ENCODE measurements at regions not wholly inside any gene's neighbourhood (a gene's known extent, or its start where the extent isn't known, plus 50 kb on each side); places are given as distances from the start of the nearest gene placed in this dataset.
"Not testable (repeated sequence)": the region's sequence is repeated elsewhere in the genome, so short reads cannot be mapped to it uniquely, and the experiment has no call there.

GRCh38 chr17:14454746-14455145 lies 153.9 kb downstream of the HS3ST3B1 start:
- no peaks in the 10 kb centered on the region for H3K9me3 Mint-ChIP-seq
- H3K4me3 Mint-ChIP-seq = no peak overlapping the region
- no peak for DNase-seq
- H3K36me3 Mint-ChIP-seq (ENCODE audit: insufficient read depth) = no peaks in the 10 kb centered on the region
- ATAC-seq = no peak
- peaks cover 5% of the 10 kb centered on the region for H3K4me1 Mint-ChIP-seq (ENCODE audit: low read depth)
- peaks cover 2% of the 10 kb centered on the region for H3K27me3 Mint-ChIP-seq (ENCODE audit: low read depth)

GRCh38 chr17:14452856-14453255 lies 152.0 kb downstream of the HS3ST3B1 start:
- no peak overlapping the region for H3K4me3 Mint-ChIP-seq
- peaks cover 2% of the 10 kb centered on the region for H3K27me3 Mint-ChIP-seq (ENCODE audit: low read depth)
- no peaks in the 10 kb centered on the region for H3K9me3 Mint-ChIP-seq
- no peaks in the 10 kb centered on the region for H3K4me1 Mint-ChIP-seq (ENCODE audit: low read depth)
- ATAC-seq (no peak), DNase-seq (no peak)
- H3K36me3 Mint-ChIP-seq (ENCODE audit: insufficient read depth) = no peaks in the 10 kb centered on the region

DNA sequence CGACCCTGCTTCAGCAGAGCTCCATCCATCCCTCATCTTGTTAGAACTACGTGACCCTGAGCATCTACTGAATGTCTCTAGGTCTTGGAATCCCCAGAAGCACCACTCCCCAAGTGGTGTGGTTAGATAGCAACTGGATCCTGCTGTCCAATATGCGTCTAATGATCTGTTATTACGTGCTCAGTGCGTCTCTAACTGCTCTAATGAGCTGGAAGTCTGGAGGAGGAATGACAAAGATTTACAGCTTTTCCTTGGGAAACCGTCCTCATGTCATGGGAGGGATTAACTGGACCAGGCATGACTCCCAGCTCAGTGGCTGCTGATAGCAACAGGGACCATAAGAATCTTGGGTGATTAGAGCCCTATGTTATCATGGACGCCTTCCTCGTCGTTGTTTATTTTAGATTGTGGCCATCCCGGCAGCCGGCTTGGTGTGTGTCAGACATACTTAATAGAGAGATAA lies 150.9 kb downstream of the HS3ST3B1 start:
- Mint-ChIP-seq H3K27me3 (ENCODE audit: low read depth) (no peaks in the 10 kb centered on the region), H3K36me3 (ENCODE audit: insufficient read depth) (no peaks in the 10 kb centered on the region), H3K4me1 (ENCODE audit: low read depth) (no peaks in the 10 kb centered on the region), H3K4me3 (no peak overlapping the region), H3K9me3 (no peaks in the 10 kb centered on the region)
- ATAC-seq (no peak), DNase-seq (no peak)

DNA sequence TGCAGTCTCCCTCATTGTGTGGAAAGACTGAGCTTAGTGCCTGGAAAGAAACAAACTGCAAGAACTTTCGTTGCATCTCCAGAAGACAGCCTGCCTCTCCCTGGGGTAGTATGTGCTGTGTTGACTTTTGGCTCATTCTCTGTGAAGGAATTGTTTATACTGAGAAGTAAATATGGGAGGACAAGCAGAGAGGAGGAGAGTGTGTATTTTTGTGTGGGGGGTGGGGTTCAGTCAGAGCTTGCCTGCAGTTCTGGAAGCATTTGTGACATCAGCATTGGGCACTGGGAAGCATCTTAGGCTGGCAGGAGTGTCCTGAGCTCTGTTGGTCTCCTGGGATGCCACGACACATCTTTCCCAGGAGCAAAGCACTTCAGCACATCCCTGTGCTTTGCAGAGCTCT lies 147.9 kb downstream of the HS3ST3B1 start:
- DNase-seq (no peak), ATAC-seq (no peak)
- H3K4me1 Mint-ChIP-seq (ENCODE audit: low read depth) = no peaks in the 10 kb centered on the region
- H3K9me3 Mint-ChIP-seq = no peaks in the 10 kb centered on the region
- H3K36me3 Mint-ChIP-seq (ENCODE audit: insufficient read depth) = no peaks in the 10 kb centered on the region
- H3K27me3 Mint-ChIP-seq (ENCODE audit: low read depth) = no peaks in the 10 kb centered on the region
- no peak overlapping the region for H3K4me3 Mint-ChIP-seq

GRCh38 chr17:14446825-14447224 lies 145.9 kb downstream of the HS3ST3B1 start:
- no peaks in the 10 kb centered on the region for H3K9me3 Mint-ChIP-seq
- H3K27me3 Mint-ChIP-seq (ENCODE audit: low read depth) = no peaks in the 10 kb centered on the region
- DNase-seq = no peak
- no peaks in the 10 kb centered on the region for H3K36me3 Mint-ChIP-seq (ENCODE audit: insufficient read depth)
- H3K4me3 Mint-ChIP-seq = no peak overlapping the region
- peaks cover 4% of the 10 kb centered on the region for H3K4me1 Mint-ChIP-seq (ENCODE audit: low read depth)
- no peak for ATAC-seq

DNA sequence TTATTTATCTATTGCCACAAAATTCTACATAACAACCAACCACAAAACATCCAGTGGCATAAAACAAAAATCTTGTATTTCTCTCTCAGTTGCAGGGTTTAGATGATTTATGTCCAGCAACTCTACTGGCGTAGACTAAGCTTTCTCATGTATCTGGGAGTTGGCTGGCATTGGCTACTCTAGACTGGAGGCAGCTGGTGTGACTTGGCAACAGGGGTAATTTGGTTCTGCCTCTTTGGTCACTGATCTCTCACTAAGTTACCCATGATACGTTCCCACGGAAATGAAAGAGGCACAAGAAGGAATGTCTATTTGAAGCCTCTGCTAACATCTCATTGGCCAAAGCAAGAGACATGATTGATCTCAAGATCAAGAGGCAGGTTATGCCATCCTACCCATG lies 144.0 kb downstream of the HS3ST3B1 start:
- ATAC-seq = no peak
- no peak for DNase-seq
- H3K4me1 Mint-ChIP-seq (ENCODE audit: low read depth) = peaks cover 4% of the 10 kb centered on the region
- H3K9me3 Mint-ChIP-seq = no peaks in the 10 kb centered on the region
- no peak overlapping the region for H3K4me3 Mint-ChIP-seq
- H3K36me3 Mint-ChIP-seq (ENCODE audit: insufficient read depth) = no peaks in the 10 kb centered on the region
- no peaks in the 10 kb centered on the region for H3K27me3 Mint-ChIP-seq (ENCODE audit: low read depth)

- no peak for DNase-seq
- Mint-ChIP-seq H3K9me3 (no peaks in the 10 kb centered on the region), H3K4me3 (no peak overlapping the region), H3K4me1 (ENCODE audit: low read depth) (peaks cover 4% of the 10 kb centered on the region), H3K36me3 (ENCODE audit: insufficient read depth) (no peaks in the 10 kb centered on the region), H3K27me3 (ENCODE audit: low read depth) (no peaks in the 10 kb centered on the region)
- ATAC-seq = no peak
These were observed 142.1 kb downstream of the HS3ST3B1 start for GRCh38 chr17:14442798-14443528.

DNA sequence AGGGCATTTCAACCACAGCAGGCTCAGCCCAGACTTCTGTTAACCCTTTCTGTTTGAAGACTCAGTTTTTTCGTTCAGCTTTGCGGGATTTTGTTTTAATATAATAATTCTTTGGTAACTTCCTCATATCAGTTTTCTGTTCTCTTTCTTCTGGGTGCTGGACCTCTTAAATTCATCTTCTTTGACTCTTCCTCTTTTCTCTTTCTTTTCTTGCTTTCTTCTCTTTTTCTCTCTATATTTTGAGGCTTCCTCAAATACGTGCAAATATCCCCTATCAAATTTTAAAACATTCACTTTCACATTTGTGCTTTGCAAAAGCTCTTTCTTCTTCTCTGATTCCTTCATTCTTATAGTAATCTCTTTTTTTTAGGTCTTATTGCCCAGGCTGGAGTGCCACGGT lies 136.3 kb downstream of the HS3ST3B1 start:
- H3K27me3 Mint-ChIP-seq (ENCODE audit: low read depth) = no peaks in the 10 kb centered on the region
- no peak for DNase-seq
- peaks cover 10% of the 10 kb centered on the region for H3K4me1 Mint-ChIP-seq (ENCODE audit: low read depth)
- no peak overlapping the region for H3K4me3 Mint-ChIP-seq
- H3K36me3 Mint-ChIP-seq (ENCODE audit: insufficient read depth) = no peaks in the 10 kb centered on the region
- no peaks in the 10 kb centered on the region for H3K9me3 Mint-ChIP-seq
- no peak for ATAC-seq

DNA sequence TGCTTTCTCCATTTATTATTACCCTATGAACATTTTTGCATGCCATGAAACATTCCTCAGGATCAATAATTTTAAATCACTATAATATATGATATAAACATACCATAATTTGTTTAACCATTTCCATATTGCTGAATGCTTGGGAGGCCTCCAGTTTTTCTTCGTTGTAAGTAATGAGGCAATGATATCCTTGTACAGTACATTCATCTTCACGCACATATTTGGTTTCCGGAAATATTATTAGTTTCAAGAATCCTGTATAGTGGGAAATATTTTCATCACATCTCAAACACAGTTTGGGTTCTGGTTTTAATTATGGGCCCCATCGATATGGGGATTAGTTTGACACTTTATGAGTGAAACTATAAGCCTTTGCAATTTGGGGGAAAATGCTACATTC lies 135.4 kb downstream of the HS3ST3B1 start:
- DNase-seq (no peak), ATAC-seq (no peak)
- H3K9me3 Mint-ChIP-seq = no peaks in the 10 kb centered on the region
- H3K36me3 Mint-ChIP-seq (ENCODE audit: insufficient read depth) = no peaks in the 10 kb centered on the region
- H3K4me1 Mint-ChIP-seq (ENCODE audit: low read depth) = peaks cover 10% of the 10 kb centered on the region
- no peaks in the 10 kb centered on the region for H3K27me3 Mint-ChIP-seq (ENCODE audit: low read depth)
- no peak overlapping the region for H3K4me3 Mint-ChIP-seq

DNA sequence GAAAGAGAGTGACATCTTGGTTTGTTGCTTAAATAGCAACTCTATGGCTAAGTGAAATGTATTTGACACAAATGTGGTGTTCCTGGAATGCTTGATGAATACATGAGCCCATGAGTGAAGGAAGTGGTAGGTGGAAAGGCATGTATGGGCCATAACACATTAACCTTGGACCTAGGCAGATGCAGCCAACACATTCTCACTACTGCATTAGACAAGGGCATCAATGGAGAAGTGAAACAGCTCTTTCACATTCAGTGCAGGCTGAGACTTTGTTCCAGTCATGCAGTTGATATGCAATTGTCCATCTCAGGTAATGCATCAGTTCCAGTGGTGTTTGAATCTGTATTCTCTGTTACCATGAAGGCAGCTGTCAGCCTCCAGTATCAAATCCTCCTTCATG lies 133.6 kb downstream of the HS3ST3B1 start:
- Mint-ChIP-seq H3K4me1 (ENCODE audit: low read depth) (peaks cover 18% of the 10 kb centered on the region), H3K27me3 (ENCODE audit: low read depth) (no peaks in the 10 kb centered on the region), H3K9me3 (no peaks in the 10 kb centered on the region), H3K4me3 (no peak overlapping the region), H3K36me3 (ENCODE audit: insufficient read depth) (no peaks in the 10 kb centered on the region)
- ATAC-seq = no peak
- no peak for DNase-seq

DNA sequence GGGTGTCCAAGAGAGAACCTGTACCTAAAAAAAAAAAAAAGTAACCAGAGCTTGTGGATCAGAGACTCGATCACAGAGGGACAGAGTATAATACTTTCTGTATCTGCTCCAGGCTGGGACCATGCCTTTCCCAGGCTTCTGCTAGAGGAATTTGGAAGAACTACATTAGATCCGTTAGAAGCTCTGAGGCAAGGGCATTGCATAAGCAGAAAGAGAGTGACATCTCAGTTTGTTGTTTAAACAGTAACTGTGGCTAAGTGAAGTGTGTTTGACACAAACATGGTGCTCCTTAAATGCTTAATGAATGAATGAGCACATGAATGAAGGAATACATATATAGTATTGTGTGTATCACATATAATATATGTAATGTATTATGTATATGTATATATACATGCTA lies 131.2 kb downstream of the HS3ST3B1 start:
- DNase-seq (no peak), ATAC-seq (no peak)
- H3K4me1 Mint-ChIP-seq (ENCODE audit: low read depth) = peaks cover 41% of the 10 kb centered on the region
- H3K9me3 Mint-ChIP-seq = no peaks in the 10 kb centered on the region
- no peaks in the 10 kb centered on the region for H3K27me3 Mint-ChIP-seq (ENCODE audit: low read depth)
- no peaks in the 10 kb centered on the region for H3K36me3 Mint-ChIP-seq (ENCODE audit: insufficient read depth)
- no peak overlapping the region for H3K4me3 Mint-ChIP-seq

DNA sequence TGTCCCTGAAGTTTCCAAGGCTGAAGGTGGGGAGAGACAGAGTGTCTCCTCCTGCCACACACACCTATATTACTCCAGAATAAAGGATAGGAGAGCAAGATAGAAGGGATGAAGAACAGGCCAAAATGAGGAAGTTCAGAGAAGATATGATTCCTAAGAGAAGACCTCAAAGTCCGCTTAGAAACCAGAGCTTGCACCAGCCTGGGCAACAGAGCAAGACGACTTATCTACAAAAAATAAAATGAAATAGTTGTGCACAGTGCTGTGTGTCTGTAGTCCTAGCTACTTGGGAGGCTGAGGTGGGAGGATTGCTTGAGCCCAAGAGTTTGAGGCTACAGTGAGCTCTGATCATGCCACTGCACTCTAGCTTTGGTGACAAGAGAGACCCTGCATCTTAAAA lies 128.2 kb downstream of the HS3ST3B1 start:
- Mint-ChIP-seq H3K4me1 (ENCODE audit: low read depth) (peaks cover 55% of the 10 kb centered on the region), H3K27me3 (ENCODE audit: low read depth) (no peaks in the 10 kb centered on the region), H3K9me3 (no peaks in the 10 kb centered on the region), H3K4me3 (peak overlapping the region; percentile 77), H3K36me3 (ENCODE audit: insufficient read depth) (no peaks in the 10 kb centered on the region)
- ATAC-seq (no peak), DNase-seq (no peak)

DNA sequence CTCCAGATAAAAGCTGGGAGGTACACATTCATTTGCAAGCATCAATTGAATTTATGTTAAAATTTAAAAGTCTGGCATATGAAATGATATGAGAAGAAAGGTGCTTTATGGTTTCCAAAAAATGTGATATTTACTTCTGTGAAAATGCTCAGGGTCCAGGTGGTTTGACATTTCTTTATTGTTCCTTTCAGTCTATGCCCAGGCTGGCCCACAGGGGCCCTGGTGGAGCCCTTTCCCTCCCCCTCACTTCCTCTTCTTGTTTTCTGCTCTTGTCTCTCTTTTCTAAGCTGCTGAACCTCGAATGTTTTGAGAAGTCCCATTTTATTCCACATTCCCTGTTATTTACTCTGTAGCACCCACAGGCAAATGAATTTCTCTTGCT lies 127.8 kb downstream of the HS3ST3B1 start:
- DNase-seq = peak; percentile 10
- Mint-ChIP-seq H3K27me3 (ENCODE audit: low read depth) (no peaks in the 10 kb centered on the region), H3K36me3 (ENCODE audit: insufficient read depth) (no peaks in the 10 kb centered on the region), H3K4me1 (ENCODE audit: low read depth) (peaks cover 59% of the 10 kb centered on the region), H3K9me3 (no peaks in the 10 kb centered on the region), H3K4me3 (peak overlapping the region; percentile 77)
- ATAC-seq = peak; percentile 58

DNA sequence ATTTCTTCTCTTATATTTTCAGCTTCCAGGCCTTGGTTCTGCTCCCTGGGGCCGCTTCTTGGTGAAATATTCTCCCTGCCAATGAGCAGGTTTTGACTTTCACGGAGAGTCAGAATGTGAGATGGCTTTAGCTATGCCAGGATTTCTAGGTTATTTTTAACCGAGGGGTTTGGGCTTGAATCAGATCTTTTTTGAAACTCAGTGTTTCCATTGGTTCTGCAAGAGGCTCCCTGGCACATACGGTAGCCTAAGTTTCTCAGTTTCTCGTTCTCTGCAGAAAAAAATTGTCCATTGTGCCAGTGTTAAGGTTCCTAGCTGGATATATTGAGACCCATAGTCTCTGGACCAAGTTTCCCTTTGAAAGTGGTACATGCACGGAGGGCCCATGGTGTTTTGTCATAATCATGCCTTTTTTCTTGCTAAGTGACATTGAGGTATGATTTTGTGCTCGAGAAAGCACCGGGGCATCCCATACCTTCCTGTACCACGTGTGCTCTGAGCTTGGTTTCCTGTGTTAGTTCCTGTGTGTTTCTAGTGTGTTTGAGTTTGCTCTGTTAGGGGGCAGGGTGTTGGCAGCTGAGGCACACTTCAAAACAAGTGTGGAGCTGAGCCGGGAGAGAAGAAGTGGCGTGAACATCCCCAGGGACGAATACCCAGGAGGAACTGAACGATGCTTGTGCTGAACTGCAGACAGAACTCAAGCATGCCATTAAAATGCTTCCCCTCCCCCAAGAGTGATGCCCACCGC lies 127.2 kb downstream of the HS3ST3B1 start:
- no peaks in the 10 kb centered on the region for H3K9me3 Mint-ChIP-seq
- H3K4me3 Mint-ChIP-seq = peak overlapping the region; percentile 77
- H3K4me1 Mint-ChIP-seq (ENCODE audit: low read depth) = peaks cover 60% of the 10 kb centered on the region
- ATAC-seq = peak; percentile 97 to 98
- no peaks in the 10 kb centered on the region for H3K27me3 Mint-ChIP-seq (ENCODE audit: low read depth)
- peak; percentile 25 for DNase-seq
- no peaks in the 10 kb centered on the region for H3K36me3 Mint-ChIP-seq (ENCODE audit: insufficient read depth)

GRCh38 chr17:14423156-14423555 lies 122.3 kb downstream of the HS3ST3B1 start:
- DNase-seq; H3K9me3 Mint-ChIP-seq; H3K4me3 Mint-ChIP-seq; H3K27me3 Mint-ChIP-seq (ENCODE audit: low read depth); ATAC-seq; H3K36me3 Mint-ChIP-seq (ENCODE audit: insufficient read depth): not testable (repeated sequence)
- H3K4me1 Mint-ChIP-seq (ENCODE audit: low read depth) = peaks cover 42% of the 10 kb centered on the region
